Activated CD4-positive, alpha-beta T cell treated with anti-CD3 and anti-CD28 coated beads, Interleukin-2, Interleukin-4, amounts not matched to agents 100 ng/mL and 50 ng/mL, durations not matched to agents 16 hours and 8 hours (primary cell): ENCODE measurements at regions not wholly inside any gene's neighbourhood (a gene's known extent, or its start where the extent isn't known, plus 50 kb on each side); places are given as distances from the start of the nearest gene placed in this dataset.
"Not testable (repeated sequence)": the region's sequence is repeated elsewhere in the genome, so short reads cannot be mapped to it uniquely, and the experiment has no call there.

ENCODE experiments used
- DNase-seq: peaks from one replicate; pipeline ENCODE4 v3.0.0-alpha.2; 2020; ENCODE audit warnings: low spot score

DNA sequence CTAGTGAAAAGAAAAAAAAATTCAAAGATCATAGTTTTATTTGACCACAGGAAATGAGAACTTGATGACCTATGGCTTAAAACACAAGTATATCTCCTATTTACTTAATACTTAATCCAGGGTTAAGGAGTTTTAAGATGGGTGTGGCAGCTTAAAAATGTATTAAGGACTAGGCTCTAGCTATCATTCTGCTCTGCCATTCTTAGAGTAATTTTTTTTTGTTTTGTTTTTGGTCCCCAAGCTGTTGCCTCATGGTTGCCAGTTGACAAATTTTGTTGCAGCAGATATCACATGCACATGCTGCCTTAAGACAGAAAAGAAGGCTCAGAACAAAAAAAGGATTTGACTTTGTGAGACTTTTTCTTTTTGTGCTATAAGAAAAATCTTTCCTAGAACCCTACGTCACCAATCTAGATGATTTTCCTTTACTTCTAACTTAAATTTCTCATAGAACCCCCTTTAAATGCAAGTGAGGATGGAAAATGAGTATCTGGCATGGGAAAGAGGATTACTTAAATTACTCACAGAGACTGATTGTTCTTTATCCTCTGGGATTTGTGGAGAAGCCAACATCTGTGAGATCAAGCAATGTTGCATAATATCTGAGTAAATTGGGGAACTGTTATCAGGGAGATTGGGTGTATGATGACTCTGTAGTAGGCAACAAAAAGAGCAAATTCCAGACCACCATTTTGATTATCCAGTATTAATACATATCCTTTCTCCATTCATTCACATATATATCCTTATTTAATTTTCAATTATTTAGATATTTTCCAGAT, 364.7 kb upstream of the CD180 start:
- DNase-seq: no peak

DNA sequence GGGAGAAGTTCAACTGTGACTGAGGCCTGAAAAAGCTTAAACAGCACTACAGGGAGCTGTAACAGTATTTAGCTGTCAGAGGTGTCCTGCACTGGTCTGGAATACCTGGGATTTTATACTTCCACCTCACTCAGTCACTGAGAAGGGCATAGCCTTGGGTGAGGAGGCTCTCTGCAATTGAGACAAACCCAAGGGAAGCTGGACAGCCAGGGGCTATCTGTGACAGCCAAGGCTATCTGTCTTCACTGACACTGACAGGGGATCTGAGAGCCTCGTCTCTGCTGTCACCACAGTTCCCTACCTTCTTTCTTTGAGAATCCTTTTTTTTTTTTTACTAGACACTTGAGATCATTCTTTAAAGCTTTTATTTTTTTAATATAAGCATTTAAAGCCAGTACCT, 356.2 kb upstream of the CD180 start:
- no peak for DNase-seq

DNA sequence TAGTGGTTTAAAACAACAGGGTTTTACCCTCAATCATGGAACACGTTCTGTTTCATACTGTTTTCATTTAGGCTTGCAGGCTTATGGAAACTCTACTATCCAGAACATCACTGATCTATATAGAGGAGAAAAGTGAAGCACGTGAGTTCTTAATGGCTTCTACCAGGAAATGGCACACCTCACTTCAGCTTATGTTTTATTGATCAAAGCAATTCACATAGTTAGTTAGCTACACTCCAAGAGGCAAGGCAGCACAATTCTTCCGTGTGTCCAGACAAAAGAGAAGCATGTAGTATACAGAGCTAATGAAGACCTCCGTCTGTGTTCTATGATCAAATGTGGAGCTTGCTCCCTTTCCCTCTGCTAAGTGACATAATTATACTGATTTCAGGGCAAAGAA, 353.3 kb upstream of the CD180 start:
- no peak for DNase-seq

DNA sequence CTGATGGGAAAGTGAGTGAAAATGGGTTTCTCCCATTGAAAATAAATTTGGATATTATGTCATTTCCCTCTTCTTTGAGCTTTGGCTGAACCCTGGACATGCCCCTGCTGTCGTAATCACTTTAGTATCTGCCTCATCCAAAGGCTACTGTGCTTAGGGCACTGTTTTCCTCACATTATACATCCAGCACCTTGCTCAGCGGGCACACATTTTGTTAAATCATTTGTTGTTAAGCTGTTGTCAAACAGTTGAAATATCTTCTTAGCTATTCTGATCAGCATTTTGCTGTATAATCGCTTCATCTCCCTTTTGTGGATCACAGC, 352.7 kb upstream of the CD180 start:
- no peak for DNase-seq

DNA sequence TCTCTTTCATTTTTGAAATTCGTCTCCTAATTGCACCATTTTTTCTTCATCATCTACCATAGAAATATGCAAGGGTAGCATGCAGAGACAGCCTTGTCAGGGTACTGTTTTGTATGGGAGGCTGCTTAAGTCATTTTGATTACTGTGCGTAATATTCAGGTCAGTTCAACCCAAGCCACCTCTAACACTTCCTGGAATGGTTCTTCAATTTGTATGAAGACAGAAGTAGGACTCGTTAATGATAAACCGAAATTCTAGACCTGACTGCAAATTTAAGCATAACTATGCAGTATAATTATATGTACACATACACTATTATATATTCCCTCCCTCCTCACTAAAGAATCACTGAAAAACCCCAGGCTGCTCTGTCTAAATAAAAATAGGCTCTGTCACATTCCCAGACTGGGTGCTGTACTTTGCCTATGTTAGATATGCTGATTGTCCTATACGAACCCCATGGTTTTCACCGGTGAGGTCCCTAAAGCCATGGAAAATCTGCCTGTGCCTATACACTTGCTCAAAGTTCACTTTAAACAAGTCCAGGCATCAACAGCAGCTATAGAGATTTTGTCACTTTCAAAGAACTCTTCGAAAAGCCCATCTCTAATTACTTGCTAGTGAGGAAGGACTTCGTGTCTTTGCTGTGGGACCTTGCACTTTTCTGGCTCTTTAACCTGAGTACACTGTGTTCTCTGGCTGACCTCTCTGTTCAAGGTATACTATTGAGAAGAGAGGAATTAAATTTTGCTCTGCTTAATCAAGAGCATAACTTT, 352.1 kb upstream of the CD180 start:
- no peak for DNase-seq

DNA sequence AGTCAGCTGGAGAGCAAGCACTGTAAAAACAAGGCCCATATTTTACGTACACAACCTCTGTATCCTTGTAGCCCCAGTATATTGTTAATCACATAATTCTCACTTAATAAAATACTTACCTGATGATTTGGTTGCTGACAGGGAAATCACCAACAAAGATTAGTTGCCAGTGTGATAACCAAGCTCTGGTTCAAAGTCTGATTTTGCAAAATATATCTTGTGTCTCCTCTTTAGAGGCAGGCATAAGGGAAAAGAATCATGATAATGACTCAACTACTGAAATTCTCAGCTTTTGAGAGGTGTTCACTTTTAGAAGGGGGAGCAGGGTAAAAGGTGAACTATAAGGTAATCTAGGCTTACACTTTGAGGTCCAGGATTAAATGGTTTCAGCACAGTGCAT, 351.1 kb upstream of the CD180 start:
- DNase-seq: no peak

DNA sequence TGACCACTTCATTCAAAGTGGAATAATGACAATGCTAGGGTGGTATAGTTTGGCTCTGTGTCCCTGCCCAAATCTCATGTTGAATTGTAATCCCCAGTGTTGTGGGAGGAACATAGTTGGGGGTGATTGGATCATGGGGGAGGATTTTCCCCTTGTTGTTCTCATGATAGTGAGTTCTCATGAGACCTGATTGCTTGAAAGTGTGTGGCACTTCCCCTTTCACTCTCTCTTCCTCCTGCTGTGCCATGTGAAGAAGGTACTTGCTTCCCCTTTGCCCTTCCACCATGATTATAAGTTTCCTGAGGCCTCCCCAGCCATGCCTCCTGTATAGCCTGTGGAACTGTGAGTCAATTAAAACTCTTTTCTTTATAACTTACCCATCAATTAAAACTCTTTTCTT, 348.3 kb upstream of the CD180 start:
- not testable (repeated sequence) for DNase-seq

DNA sequence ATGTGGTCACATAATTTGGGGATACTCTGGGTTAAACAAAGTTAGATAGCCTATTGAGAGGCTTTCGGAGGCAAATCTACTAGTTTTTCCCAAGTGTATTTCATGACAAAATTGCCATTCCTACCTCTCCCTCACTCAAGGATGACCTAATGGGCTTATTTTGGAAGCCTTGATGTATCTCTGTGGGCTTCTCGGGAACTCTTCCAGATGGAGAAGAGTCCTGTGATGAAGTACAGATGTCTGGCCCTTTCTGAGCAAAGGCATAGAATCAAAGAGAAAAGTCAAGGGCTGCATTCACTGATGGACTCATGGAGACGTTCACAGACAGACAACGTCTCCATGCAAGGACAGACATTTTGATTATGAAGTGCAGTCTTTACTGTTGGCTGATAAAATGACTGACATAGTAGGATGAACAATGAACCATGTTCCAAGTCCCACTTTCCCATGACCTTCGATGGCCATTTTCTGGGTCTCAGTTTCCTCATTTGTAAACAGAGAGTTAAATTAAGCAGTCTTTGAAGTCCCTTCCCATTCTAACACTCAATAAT, 347.2 kb upstream of the CD180 start:
- DNase-seq: no peak

DNA sequence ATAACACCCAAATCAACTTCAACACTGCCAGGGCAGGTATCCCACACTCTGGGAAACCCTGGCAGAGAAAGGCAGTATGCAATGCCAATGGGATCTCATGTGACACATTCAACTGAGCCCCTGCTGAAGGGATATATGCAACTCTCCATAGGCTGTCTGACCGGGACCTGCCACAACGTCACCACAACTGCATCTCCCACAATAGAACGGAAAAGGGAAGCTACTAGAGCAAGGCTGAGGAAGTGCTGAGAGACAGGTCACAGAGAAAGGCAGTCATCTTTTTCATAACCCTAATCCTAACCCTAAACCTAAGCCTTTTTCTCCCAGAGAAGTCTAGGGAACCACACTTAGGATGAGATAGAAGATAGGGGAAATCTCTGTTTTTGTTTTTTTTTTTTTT, 345.9 kb upstream of the CD180 start:
- no peak for DNase-seq

DNA sequence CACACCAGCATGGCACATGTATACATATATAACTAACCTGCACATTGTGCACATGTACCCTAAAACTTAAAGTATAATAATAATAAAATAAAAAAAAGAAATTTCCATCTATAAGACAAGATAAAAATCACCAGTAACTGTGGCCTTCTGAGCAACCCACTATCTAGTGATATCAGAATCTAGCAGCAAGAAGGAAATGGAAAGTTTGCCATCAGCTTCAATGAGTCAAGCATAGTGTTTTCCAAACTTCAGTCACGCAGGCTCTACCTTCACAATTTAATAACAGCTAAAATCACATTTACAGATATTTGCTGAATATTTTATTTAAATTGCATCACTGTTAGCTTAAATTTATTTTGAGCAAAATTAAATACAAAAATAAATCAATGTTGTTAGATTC, 345.3 kb upstream of the CD180 start:
- DNase-seq: no peak

DNA sequence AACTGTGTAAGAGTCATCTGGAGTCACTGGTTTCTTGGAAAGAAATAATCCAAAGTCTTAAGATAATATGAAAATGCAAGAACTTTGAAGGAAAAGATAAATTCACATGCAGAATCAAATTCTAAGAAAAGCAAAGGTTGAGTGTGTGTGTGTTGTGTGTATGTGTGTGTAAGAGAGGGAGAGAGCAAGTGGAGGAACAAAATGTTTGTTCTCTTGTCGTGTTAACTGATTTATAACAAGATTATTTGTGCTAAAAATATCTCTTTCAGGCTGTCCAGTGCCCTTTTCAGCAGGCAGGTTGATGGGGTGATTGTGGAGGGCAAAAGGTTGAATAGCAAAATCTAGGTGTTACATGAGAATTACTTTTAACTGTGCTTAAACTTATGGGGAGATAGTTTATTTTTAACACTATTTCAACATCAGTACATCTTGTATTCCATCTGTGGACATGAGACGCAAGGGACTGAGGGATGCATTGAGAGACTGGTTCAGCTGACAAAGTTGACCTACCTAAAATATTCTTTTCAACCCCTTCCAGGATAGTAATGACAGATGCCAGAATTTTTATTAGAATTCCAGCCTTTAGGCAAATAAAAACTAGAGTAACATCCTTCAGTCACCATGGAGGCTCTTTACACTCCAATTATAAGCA, 342.4 kb upstream of the CD180 start:
- no peak for DNase-seq

DNA sequence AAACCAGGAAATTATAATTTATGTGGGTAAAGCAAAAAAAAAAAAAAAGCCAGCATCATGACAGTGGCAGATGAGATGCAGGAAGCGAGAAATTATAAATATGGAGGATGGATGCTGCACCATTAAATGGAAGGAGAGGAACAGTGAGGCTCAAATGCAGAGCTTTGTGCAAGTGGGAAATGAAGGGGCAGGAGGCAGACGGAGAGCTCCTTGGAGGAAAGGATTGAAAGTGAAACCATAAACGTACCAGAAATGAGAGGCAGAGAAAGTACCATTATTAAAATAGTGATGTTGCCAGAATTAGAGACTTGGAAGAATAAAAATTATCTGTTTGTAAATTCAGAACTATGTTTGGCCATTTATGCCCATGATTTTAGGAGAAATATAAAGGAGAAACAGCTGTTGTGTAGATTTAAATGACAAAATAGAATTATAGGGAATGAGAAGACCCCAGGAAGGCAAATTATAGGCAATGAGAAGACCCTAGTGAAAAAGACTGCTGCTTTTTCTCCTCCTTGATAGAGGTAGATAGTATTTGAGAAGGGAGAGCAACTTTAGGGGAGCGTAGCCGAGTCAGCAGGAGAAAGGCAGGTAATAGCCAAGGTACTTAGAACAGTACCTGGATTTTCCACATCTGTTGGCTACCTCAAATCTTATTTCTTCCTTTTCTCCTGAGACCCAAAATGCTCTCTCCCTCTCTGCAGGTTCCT, 341.0 kb upstream of the CD180 start:
- DNase-seq: peak; percentile 6

DNA sequence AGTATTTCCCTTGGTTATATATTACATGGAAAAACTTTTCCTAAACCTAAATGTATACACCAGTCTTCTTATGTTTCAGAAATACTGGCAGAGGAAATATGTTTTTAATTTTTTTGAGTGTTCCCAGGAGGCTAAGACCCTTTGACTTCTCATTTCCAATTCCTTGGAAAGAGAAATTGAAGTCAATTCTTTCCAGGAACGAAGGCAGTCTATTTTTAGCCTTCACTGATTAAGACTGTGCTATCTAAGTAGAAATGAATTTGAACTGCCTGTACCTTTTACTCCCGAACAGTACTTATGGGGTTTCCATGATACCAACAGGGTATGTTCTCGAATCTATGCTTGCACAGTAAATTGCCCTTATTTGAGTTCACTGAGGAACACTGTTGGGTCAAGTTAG, 340.3 kb upstream of the CD180 start:
- no peak for DNase-seq

DNA sequence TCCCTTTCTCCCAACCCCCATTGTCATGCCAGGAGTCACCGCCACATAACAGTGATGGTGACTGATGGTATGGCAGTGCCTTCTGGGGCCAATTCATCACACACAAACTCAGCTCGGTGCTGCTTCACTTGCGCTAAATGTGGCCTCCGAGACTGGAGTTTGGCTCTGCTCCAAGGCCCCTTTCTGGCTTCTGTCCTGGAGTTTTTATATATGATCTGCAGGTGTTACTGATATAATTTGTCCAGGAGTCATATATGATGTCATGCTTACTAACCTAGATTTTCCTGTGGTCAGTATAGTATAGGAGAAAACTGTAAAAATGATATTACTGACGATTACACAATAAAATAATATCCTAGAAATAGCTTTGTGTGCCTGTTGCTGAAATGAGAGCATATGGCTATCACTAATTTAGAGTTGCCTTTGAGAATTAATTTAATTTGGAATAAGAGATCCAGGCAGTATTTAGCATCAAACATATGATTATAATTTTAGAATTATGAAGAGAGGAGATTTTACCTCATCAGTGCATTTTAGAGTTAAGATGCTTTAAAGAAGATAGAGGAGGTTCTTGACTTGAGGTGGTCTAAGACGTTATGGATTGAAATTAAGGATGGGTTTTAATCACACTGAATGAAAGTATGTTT, 334.1 kb upstream of the CD180 start:
- no peak for DNase-seq

DNA sequence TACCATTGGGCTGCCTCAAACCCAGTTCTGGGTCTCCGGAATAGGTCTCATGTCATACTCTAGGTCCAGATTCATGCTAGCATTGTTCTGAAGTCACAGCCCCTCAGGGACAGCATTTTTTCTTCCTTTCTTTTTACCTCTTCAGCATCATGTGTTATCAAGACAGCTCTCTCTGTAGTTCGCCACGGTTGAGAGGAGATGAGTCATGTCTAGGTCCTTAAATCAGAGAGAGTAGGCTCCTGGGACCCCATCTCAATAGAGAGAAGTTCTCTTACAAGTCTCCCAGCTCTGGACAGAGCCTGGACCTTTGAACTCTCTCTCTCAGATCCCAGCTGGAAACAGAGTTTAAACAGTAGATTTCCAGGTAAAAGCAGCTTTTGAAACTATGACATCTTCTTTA, 332.4 kb upstream of the CD180 start:
- no peak for DNase-seq

DNA sequence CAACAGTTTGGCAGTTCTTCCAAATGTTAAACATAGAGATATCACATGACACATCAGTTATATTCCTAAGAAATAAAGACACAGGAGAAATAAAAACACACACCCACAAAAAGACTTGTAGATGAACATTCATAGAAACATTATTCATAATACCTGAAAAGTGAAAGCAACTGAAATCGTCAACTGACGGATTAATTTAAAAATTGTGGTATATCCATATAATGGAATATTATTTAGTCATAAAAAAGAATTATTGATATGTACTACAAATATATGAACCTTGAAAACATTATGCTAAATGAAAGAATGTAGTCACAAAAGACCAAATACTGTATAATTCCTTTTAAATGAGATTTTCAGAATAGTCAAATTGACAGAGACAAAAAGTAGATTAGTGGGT, 330.2 kb upstream of the CD180 start:
- no peak for DNase-seq

DNA sequence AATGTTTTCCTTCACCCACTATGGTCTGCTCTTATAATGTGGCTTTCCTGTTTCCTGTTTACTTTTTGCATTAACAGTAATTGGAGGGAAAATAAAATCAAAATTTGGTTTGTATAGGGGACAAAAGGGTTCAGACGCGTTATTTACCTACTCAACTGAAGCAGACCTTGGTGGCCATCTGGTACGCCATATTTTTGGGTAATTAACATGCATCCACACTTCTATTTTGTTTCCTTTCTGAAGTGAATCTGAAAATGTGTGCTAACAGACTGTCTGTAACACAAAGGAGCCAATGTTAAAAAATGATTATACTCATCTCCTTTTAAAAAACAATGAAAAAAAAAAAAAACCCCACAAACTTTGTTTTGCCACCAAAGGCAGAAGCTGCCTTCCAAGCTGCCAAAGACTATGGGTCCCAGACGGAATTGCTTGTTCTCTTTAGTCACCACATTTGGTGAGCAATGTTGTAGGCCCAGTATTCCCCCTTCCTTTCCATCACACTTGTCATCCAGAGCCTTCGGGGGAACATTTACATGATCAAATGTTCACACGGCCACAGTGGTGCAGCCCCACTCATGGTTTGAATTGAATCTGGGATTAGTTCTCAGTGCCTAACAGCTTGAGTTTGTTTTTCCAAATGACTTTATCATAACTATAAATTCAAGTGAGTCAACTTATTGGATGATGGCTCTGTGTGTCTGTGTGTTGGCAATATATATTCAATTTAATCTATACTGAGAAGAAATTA, 323.7 kb upstream of the CD180 start:
- DNase-seq: no peak

DNA sequence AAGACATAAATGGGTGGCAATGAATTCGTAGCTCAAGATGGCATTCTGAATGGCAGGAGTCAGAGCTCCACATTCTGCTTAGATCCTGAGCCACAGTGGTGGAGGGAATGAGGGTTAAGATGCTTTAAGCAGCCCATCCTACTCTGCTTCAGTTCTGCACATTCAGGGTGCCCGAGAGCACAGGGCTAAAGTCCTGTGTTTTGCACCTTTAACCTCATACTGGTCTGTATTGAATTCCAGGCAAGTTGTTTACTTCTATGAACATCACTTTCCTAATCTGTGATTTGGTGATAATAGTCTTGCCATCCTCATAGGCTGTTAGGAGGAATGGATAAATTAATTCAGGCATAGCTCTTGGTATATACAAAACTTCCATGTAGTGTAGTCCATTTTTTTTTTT, 321.6 kb upstream of the CD180 start:
- DNase-seq: no peak

DNA sequence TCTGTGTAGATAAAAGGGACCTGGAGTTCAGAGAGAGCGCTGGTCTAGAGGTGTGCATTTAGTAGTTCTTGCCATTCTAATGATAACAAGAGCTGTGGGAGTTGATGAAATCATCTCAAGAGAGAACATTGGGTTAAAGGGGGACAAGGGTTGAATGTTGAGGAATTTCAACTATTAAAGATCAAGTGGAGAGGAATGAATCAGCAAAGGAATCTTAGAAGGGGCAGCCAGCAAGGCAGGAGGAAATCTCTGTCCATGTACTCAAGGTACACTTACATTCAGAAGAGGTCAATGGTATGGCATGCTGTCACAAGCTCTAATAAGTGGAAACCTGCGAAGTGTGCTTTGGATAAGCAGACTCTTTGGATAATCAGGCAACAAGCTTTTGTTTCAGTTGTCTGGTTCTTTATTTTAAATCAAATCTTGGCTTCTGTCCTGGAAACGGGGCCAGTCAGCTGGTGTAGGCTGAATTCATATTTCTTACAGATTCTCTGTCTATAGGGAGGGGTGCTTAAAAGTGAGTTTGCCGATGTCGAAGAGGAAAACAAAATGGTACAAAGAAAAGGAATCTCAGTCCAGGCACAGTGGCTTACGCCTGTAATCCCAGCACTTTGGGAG, 320.5 kb upstream of the CD180 start:
- DNase-seq: no peak

DNA sequence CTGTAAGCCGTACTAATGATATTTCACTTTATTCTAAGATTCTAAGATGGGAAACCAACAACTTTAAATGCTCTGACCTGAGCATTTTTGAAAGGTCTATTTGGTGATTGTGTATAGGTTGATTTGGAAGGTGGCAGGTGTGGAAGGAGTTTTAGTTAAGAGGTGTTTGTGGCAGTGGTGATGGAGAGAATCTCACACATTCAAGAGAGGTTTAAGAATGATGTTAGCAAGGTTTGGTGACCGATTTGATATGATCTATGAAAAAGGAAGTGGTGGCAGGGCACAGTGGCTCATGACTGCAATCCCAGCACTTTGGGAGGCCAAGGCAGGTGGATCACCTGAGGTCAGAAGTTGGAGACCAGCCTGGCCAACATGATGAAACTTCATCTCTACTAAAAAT, 319.2 kb upstream of the CD180 start:
- no peak for DNase-seq
